IPS DF 6.9 (cell line): ENCODE measurements at regions not wholly inside any gene's neighbourhood (a gene's known extent, or its start where the extent isn't known, plus 50 kb on each side); places are given as distances from the start of the nearest gene placed in this dataset.

Experiments
- DNase-seq: peaks from one replicate; pipeline ENCODE4 v3.0.0-alpha.2; 2013; ENCODE audit warnings: low read depth, low spot score
- H3K27ac ChIP-seq: one replicate; pipeline ENCODE4 v1.5.1; 2013; ENCODE audit warnings: low read length, control low read depth
- H3K27me3 ChIP-seq: 2 replicates; pipeline ENCODE4 v1.6.1; 2013; ENCODE audit warnings: mild to moderate bottlenecking, low read length; ENCODE audit not compliant: control insufficient read depth, insufficient read depth
- H3K36me3 ChIP-seq: 2 replicates; pipeline ENCODE4 v1.6.1; 2013; ENCODE audit warnings: low read length; ENCODE audit not compliant: control insufficient read depth, insufficient read depth
- H3K4me1 ChIP-seq: 2 replicates; pipeline ENCODE4 v1.6.1; 2013; ENCODE audit warnings: low read length; ENCODE audit not compliant: control insufficient read depth, insufficient read depth
- H3K4me3 ChIP-seq: 2 replicates; pipeline ENCODE4 v1.5.1; 2013; ENCODE audit warnings: mild to moderate bottlenecking, low read length
- H3K9me3 ChIP-seq: 2 replicates; pipeline ENCODE4 v1.6.1; 2013; ENCODE audit warnings: low read length, inconsistent platforms; ENCODE audit not compliant: control insufficient read depth, insufficient read depth
- WGBS: extraction: QIAGEN DNeasy Blood & Tissue Kit; methylation state at CpG from one replicate; pipeline ENCODE4 v1.1.7; 2013; ENCODE audit warnings: mixed read lengths, missing lambda C conversion rate; ENCODE audit not compliant: insufficient read length, insufficient coverage; 5-methylcytosine and 5-hydroxymethylcytosine counted together

DNA sequence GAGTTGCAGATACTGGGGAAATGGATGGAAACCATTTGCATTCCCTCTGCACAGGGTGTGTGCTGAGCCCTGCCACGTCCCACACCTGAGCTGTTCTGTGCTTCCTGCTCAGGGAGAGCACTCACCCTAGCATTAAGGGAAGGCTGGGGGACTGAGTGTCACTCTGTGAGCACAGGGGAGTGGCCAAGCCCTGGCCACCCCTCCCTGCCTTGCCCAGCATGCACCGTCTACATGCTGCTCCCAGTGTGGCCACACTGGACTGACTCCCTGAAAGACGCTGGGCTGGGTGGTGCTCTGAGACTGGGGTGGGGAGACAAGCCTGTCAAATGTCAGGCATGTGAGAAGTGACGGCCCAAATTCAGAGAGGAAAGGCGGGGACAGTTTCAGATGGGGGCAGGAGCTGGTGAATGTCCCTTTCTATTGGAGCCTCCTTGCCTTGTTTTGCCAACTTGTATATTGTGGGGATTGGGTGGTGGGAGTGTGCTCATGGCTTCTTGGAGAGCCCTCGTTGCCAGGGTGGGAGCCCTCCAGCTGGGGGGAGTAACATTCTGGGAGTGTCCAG, 298.4 kb upstream of the HS6ST1 start:
- no peak for DNase-seq
- H3K27me3 ChIP-seq: no peaks in the 10 kb centered on the region
- no peaks in the 10 kb centered on the region for H3K4me1 ChIP-seq
- H3K27ac ChIP-seq: no peak overlapping the region
- no CpG with 5 or more reads among the region's 6 CpGs for WGBS
- H3K4me3 ChIP-seq: no peak overlapping the region
- H3K9me3 ChIP-seq: no peaks in the 10 kb centered on the region
- peaks cover 3% of the 10 kb centered on the region; the same call in 1 of the 2 replicates for H3K36me3 ChIP-seq

DNA sequence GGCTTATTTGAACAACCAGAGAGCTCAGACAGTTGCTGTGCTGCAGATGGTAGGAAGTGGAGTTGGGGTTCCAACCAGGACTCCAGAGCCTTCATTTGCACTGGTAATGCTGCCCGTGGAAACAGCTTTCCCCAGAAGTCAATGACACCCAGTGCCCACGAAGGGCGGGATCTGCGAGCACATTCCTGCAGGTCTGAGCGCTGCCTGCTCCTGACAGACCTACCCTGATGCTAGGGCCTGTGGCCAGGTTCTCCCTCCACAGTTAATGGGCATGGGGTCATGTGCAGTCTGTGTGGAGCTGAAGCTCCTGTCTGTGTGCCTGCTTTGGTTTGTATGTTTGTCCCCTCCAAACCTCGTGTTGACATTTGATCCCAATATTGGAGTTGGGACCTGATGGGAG, 299.0 kb upstream of the HS6ST1 start:
- Histone ChIP-seq H3K27me3 (no peaks in the 10 kb centered on the region), H3K9me3 (no peaks in the 10 kb centered on the region), H3K4me1 (no peaks in the 10 kb centered on the region), H3K36me3 (peaks cover 3% of the 10 kb centered on the region; the same call in 1 of the 2 replicates), H3K27ac (no peak overlapping the region), H3K4me3 (no peak overlapping the region)
- no peak for DNase-seq
- no CpG with 5 or more reads among the region's 6 CpGs for WGBS

- Histone ChIP-seq H3K9me3 (no peaks in the 10 kb centered on the region), H3K27me3 (no peaks in the 10 kb centered on the region), H3K4me3 (no peak overlapping the region), H3K27ac (no peak overlapping the region), H3K4me1 (no peaks in the 10 kb centered on the region), H3K36me3 (peaks cover 3% of the 10 kb centered on the region; the same call in 1 of the 2 replicates)
- WGBS: no CpG with 5 or more reads among the region's 2 CpGs
- DNase-seq: no peak
These were observed 300.0 kb upstream of the HS6ST1 start for GRCh38 chr2:128618642-128619041.

GRCh38 chr2:128619471-128620325, 301.0 kb upstream of the HS6ST1 start:
- Histone ChIP-seq H3K27me3 (no peaks in the 10 kb centered on the region), H3K9me3 (no peaks in the 10 kb centered on the region), H3K4me1 (no peaks in the 10 kb centered on the region), H3K27ac (no peak overlapping the region), H3K36me3 (peaks cover 3% of the 10 kb centered on the region; the same call in 1 of the 2 replicates), H3K4me3 (no peak overlapping the region)
- DNase-seq: no peak
- WGBS: no CpG with 5 or more reads among the region's 18 CpGs

DNA sequence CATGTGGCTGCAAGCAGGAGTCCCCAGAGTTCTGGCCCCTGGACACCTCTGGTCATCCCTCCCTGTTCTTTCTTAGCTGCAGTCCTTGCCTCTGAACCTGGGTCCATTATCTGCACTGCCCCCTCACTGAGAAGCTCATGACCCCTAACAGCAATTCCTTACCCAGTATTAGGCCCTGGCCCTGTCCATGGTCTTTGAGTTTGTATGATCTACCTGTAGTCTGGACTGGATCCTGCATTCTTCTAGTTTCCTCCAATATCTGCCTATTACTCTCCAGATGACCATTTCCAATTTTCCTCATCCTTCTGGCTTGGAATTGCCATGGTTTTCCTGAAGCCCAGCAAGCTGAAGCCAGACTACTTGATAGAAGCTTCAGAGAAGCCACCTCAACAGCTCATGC, 302.4 kb upstream of the HS6ST1 start:
- Histone ChIP-seq H3K36me3 (peaks cover 3% of the 10 kb centered on the region; the same call in 1 of the 2 replicates), H3K4me3 (no peak overlapping the region), H3K9me3 (no peaks in the 10 kb centered on the region), H3K4me1 (no peaks in the 10 kb centered on the region), H3K27me3 (no peaks in the 10 kb centered on the region), H3K27ac (no peak overlapping the region)
- no peak for DNase-seq

DNA sequence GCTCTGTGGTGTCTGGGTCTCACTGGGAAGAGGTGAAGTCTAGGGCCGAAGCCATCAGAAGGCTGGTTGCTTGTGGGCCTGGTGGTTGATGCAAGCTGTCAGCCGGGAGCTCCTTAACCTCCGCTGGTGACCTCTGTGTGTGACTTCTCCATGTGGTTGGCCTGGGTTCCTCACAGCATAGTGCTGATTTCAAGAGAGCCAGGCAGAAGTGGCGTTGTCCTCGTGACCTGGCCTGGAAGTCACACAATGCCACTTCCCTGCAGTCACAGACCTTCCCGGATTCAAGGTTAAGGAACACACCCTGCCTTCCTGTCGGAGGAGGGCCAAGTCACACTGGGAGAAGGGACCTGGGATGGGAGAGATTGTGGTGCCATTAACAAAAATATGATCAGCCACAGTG, 303.7 kb upstream of the HS6ST1 start:
- Histone ChIP-seq H3K4me1 (no peaks in the 10 kb centered on the region), H3K4me3 (no peak overlapping the region), H3K36me3 (peaks cover 3% of the 10 kb centered on the region; the same call in 1 of the 2 replicates), H3K27ac (no peak overlapping the region), H3K9me3 (no peaks in the 10 kb centered on the region), H3K27me3 (no peaks in the 10 kb centered on the region)
- no CpG with 5 or more reads among the region's 7 CpGs for WGBS
- no peak for DNase-seq

DNA sequence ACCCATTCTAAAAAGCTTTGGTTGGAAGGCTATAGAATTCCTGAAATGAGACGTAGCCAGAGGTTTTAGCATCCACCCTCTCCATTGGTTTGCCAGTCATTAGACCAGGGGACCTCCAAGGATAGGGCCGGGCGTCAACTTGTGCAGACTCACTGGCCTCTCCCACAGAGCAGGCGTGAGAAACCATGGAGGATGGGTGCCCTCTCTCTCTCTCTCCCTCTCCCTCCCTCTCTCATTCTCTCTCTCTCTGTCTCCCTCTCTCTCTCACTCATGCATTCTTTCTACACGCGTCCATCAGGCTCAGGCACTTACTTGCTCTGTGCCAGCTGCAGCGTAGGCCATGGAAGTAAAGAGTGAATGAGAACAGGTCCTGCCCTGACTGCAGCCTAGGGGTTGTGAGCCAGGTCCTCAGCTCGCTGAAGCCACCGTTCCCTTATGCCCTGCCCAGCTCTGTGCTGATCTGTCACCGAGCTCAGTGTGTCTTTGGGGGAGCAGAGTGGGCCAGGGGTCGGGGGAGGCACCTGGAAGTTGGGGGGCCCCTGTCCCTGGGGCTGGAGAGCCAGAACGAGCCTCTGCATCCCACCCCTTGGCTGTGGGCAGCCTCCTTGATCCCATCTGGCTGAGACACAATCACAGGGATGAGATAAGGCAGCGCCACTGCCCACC, 304.4 kb upstream of the HS6ST1 start:
- DNase-seq: no peak
- Histone ChIP-seq H3K9me3 (no peaks in the 10 kb centered on the region), H3K27ac (no peak overlapping the region), H3K4me1 (no peaks in the 10 kb centered on the region), H3K27me3 (no peaks in the 10 kb centered on the region), H3K4me3 (no peak overlapping the region), H3K36me3 (peaks cover 3% of the 10 kb centered on the region; the same call in 1 of the 2 replicates)
- no CpG with 5 or more reads among the region's 13 CpGs for WGBS

GRCh38 chr2:128623776-128624761, 305.4 kb upstream of the HS6ST1 start:
- no peak for DNase-seq
- no peaks in the 10 kb centered on the region for H3K36me3 ChIP-seq
- WGBS: no CpG with 5 or more reads among the region's 18 CpGs
- H3K27ac ChIP-seq: no peak overlapping the region
- H3K4me3 ChIP-seq: no peak overlapping the region
- no peaks in the 10 kb centered on the region for H3K27me3 ChIP-seq
- H3K9me3 ChIP-seq: no peaks in the 10 kb centered on the region
- H3K4me1 ChIP-seq: no peaks in the 10 kb centered on the region

GRCh38 chr2:128624956-128625355, 306.3 kb upstream of the HS6ST1 start:
- H3K9me3 ChIP-seq: no peaks in the 10 kb centered on the region
- H3K4me1 ChIP-seq: no peaks in the 10 kb centered on the region
- DNase-seq: no peak
- no peaks in the 10 kb centered on the region for H3K36me3 ChIP-seq
- no peak overlapping the region for H3K4me3 ChIP-seq
- no peaks in the 10 kb centered on the region for H3K27me3 ChIP-seq
- WGBS: no CpG with 5 or more reads among the region's 6 CpGs
- no peak overlapping the region for H3K27ac ChIP-seq

GRCh38 chr2:128625421-128625820, 306.8 kb upstream of the HS6ST1 start:
- H3K27me3 ChIP-seq: no peaks in the 10 kb centered on the region
- no peaks in the 10 kb centered on the region for H3K9me3 ChIP-seq
- H3K36me3 ChIP-seq: no peaks in the 10 kb centered on the region
- WGBS: no CpG with 5 or more reads among the region's 8 CpGs
- H3K4me3 ChIP-seq: no peak overlapping the region
- no peaks in the 10 kb centered on the region for H3K4me1 ChIP-seq
- no peak overlapping the region for H3K27ac ChIP-seq
- DNase-seq: no peak
